ENCODE measurements at regions not wholly inside any gene's neighbourhood (a gene's known extent, or its start where the extent isn't known, plus 50 kb on each side); places are given as distances from the start of the nearest gene placed in this dataset.

GRCh38 chr13:107738004-107738403 lies 477.3 kb downstream of the LIG4 start:
- no peaks in the 10 kb centered on the region for H3K27me3 ChIP-seq (ENCODE audit: low read depth, low read length)
- H3K27ac ChIP-seq (ENCODE audit: low read length): no peak overlapping the region
- no peak overlapping the region for H3K4me3 ChIP-seq (ENCODE audit: low read depth in 1 of 2, low read length in 2 of 2)
- no peaks in the 10 kb centered on the region for H3K4me1 ChIP-seq (ENCODE audit: control insufficient read depth in 1 of 2, insufficient read depth in 2 of 2, low read length in 2 of 2)
- H3K9me3 ChIP-seq (ENCODE audit: control insufficient read depth in 1 of 2, low read length in 2 of 2): no peaks in the 10 kb centered on the region
- no peaks in the 10 kb centered on the region for H3K36me3 ChIP-seq (ENCODE audit: control insufficient read depth in 1 of 2, insufficient read depth in 2 of 2, low read length in 2 of 2)

DNA sequence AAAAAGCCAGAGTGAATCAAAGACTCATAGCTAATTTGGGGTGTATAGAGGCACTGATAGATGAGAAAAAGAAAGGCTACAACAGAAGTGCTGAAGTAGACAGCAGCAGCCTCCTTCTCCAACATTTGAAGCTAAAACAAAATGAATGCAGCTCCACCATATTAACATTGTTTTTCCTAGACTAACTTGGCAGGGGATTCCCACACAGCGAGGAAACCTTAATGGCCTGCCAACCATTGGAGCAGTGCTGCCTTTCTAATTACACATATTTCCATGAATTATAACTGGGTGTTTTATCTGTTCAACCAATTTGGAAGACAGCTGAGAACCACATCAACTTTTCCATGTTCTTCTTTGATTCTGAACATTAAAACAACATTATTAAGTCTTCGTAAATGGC lies 478.6 kb downstream of the LIG4 start:
- Histone ChIP-seq H3K4me1 (ENCODE audit: control insufficient read depth in 1 of 2, insufficient read depth in 2 of 2, low read length in 2 of 2) (no peaks in the 10 kb centered on the region), H3K27me3 (ENCODE audit: low read depth, low read length) (no peaks in the 10 kb centered on the region), H3K4me3 (ENCODE audit: low read depth in 1 of 2, low read length in 2 of 2) (no peak overlapping the region), H3K9me3 (ENCODE audit: control insufficient read depth in 1 of 2, low read length in 2 of 2) (no peaks in the 10 kb centered on the region), H3K27ac (ENCODE audit: low read length) (no peak overlapping the region), H3K36me3 (ENCODE audit: control insufficient read depth in 1 of 2, insufficient read depth in 2 of 2, low read length in 2 of 2) (no peaks in the 10 kb centered on the region)

DNA sequence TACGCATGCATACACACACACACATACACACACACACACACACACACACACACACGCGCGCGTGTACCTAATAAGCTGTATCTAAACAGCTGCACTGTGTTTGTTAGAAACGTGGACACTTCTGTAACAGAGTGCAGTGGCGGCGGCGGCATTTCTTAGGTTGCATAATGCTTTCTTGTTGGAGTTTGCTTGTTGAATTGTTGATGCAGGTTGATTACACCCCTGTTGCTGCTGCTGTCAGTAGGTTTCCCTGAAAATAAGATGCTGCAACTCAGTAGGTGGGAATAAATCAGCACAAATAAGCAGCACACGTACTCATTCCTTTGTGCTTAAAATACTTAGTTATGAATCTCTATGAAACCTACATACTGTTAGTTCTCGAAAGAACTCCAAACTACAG lies 479.2 kb downstream of the LIG4 start:
- no peaks in the 10 kb centered on the region for H3K36me3 ChIP-seq (ENCODE audit: control insufficient read depth in 1 of 2, insufficient read depth in 2 of 2, low read length in 2 of 2)
- no peaks in the 10 kb centered on the region for H3K9me3 ChIP-seq (ENCODE audit: control insufficient read depth in 1 of 2, low read length in 2 of 2)
- no peak overlapping the region for H3K27ac ChIP-seq (ENCODE audit: low read length)
- H3K27me3 ChIP-seq (ENCODE audit: low read depth, low read length): no peaks in the 10 kb centered on the region
- H3K4me1 ChIP-seq (ENCODE audit: control insufficient read depth in 1 of 2, insufficient read depth in 2 of 2, low read length in 2 of 2): no peaks in the 10 kb centered on the region
- H3K4me3 ChIP-seq (ENCODE audit: low read depth in 1 of 2, low read length in 2 of 2): no peak overlapping the region

DNA sequence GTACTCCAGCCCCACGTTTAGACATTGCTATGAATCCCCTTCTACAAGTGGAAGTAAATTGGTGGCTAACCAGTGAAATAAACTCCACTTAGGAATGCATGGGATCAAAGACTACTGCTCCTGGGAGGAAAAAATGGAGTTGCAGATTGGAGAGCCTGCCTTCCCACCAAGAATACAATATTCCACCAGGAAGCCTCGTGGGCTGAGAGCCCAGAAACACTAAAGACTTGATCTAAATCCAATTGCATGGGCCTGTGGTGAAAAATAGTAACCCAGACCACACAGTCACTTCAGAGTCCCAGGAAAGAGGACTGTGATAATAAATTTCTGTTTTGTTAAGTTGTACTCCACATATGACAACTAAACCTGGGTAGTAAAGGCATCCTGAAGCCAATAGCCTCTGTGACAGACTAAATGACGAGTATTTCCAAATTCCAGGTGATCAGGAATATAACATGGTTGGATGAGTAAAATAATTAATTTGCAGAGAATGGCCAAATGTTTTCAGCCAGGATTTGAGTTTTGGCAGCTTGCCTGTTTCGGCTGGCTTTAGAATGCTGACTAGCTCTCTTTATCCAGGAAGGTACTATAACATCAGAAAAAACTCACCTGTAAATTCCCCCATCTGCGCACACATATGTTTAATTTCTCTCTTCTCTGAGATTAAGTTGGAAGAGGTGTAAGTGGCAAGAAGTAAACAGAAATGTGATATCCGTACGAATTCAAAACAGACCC lies 480.3 kb downstream of the LIG4 start:
- Histone ChIP-seq H3K4me3 (ENCODE audit: low read depth in 1 of 2, low read length in 2 of 2) (no peak overlapping the region), H3K27me3 (ENCODE audit: low read depth, low read length) (no peaks in the 10 kb centered on the region), H3K27ac (ENCODE audit: low read length) (no peak overlapping the region), H3K4me1 (ENCODE audit: control insufficient read depth in 1 of 2, insufficient read depth in 2 of 2, low read length in 2 of 2) (no peaks in the 10 kb centered on the region), H3K9me3 (ENCODE audit: control insufficient read depth in 1 of 2, low read length in 2 of 2) (no peaks in the 10 kb centered on the region), H3K36me3 (ENCODE audit: control insufficient read depth in 1 of 2, insufficient read depth in 2 of 2, low read length in 2 of 2) (no peaks in the 10 kb centered on the region)

GRCh38 chr13:107733276-107733675 lies 482.1 kb downstream of the LIG4 start:
- Histone ChIP-seq H3K4me3 (ENCODE audit: low read depth in 1 of 2, low read length in 2 of 2) (no peak overlapping the region), H3K9me3 (ENCODE audit: control insufficient read depth in 1 of 2, low read length in 2 of 2) (peaks cover 0 to 2% of the 10 kb centered on the region in 2 donors), H3K27me3 (ENCODE audit: low read depth, low read length) (no peaks in the 10 kb centered on the region), H3K36me3 (ENCODE audit: control insufficient read depth in 1 of 2, insufficient read depth in 2 of 2, low read length in 2 of 2) (no peaks in the 10 kb centered on the region), H3K27ac (ENCODE audit: low read length) (no peak overlapping the region), H3K4me1 (ENCODE audit: control insufficient read depth in 1 of 2, insufficient read depth in 2 of 2, low read length in 2 of 2) (no peaks in the 10 kb centered on the region)

DNA sequence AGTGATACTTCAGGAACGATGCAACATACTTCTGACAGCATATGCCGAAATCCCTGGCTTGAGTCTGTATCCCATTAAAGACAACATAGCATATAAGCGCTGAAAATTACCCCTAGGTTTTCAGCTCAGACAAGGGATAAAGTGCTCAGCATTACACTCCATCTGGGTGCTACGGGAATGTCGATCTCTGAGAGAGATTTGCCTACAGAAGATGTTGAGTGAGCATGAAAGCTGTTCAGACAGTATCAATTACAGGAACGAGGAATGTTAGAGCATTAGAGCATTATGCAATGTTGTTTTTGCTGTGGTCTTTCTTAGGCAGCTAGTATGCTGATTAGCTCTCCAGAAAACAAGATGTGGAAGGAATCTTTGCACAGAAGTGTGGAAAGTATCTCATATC lies 484.5 kb downstream of the LIG4 start:
- Histone ChIP-seq H3K36me3 (ENCODE audit: control insufficient read depth in 1 of 2, insufficient read depth in 2 of 2, low read length in 2 of 2) (no peaks in the 10 kb centered on the region), H3K4me3 (ENCODE audit: low read depth in 1 of 2, low read length in 2 of 2) (no peak overlapping the region), H3K4me1 (ENCODE audit: control insufficient read depth in 1 of 2, insufficient read depth in 2 of 2, low read length in 2 of 2) (no peaks in the 10 kb centered on the region)

DNA sequence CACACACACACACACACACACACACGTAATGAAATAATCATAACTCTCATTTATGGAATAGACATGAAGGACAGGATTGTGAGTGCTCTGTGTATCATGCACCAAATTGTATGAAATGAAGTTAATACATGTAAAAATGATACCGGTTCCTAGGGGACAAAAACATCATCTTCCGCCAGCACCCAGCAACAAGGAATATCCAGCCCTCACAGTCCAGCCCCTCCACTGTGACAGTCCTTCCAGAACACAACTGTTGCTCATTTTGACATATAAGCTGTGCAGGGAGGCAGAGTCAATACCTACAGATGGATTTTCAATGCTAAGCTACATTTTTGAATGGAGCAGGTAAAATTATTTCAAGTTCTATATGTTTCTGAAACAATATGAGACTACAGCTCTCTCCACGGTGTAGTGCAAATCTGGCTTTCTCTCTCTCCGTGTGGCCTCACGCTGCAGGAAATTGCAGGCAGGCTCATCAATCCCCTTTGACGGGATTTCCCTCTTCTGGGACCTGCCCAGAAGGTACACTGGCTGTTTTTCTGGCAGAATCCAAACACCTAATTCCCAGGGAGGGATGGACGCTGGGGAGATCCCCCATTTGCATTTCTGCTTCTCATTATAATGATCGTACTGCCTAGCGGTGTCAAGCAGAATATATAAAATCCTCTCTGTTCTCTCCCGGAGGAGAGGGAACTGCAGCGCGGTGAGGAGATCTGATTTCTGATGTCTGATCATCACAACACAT lies 494.0 kb downstream of the LIG4 start:
- H3K36me3 ChIP-seq (ENCODE audit: control insufficient read depth in 1 of 2, insufficient read depth in 2 of 2, low read length in 2 of 2): no peaks in the 10 kb centered on the region
- H3K27me3 ChIP-seq (ENCODE audit: low read depth, low read length): no peaks in the 10 kb centered on the region
- H3K4me1 ChIP-seq (ENCODE audit: control insufficient read depth in 1 of 2, insufficient read depth in 2 of 2, low read length in 2 of 2): no peaks in the 10 kb centered on the region
- H3K9me3 ChIP-seq (ENCODE audit: control insufficient read depth in 1 of 2, low read length in 2 of 2): no peaks in the 10 kb centered on the region
- H3K4me3 ChIP-seq (ENCODE audit: low read depth in 1 of 2, low read length in 2 of 2): no peak overlapping the region
- H3K27ac ChIP-seq (ENCODE audit: low read length): no peak overlapping the region

More for the DNA sequence above, 484.5 kb downstream of the LIG4 start:
- no peak overlapping the region for H3K27ac ChIP-seq (ENCODE audit: low read length)
- no peaks in the 10 kb centered on the region for H3K27me3 ChIP-seq (ENCODE audit: low read depth, low read length)
- peaks cover 0 to 2% of the 10 kb centered on the region in 2 donors for H3K9me3 ChIP-seq (ENCODE audit: control insufficient read depth in 1 of 2, low read length in 2 of 2)

- no peaks in the 10 kb centered on the region for H3K4me1 ChIP-seq (ENCODE audit: control insufficient read depth in 1 of 2, insufficient read depth in 2 of 2, low read length in 2 of 2)
- no peak overlapping the region for H3K27ac ChIP-seq (ENCODE audit: low read length)
- H3K36me3 ChIP-seq (ENCODE audit: control insufficient read depth in 1 of 2, insufficient read depth in 2 of 2, low read length in 2 of 2): no peaks in the 10 kb centered on the region
- no peaks in the 10 kb centered on the region for H3K27me3 ChIP-seq (ENCODE audit: low read depth, low read length)
- no peak overlapping the region for H3K4me3 ChIP-seq (ENCODE audit: low read depth in 1 of 2, low read length in 2 of 2)
- H3K9me3 ChIP-seq (ENCODE audit: control insufficient read depth in 1 of 2, low read length in 2 of 2): no peaks in the 10 kb centered on the region
These were observed 498.6 kb downstream of the LIG4 start for GRCh38 chr13:107716741-107717140.

DNA sequence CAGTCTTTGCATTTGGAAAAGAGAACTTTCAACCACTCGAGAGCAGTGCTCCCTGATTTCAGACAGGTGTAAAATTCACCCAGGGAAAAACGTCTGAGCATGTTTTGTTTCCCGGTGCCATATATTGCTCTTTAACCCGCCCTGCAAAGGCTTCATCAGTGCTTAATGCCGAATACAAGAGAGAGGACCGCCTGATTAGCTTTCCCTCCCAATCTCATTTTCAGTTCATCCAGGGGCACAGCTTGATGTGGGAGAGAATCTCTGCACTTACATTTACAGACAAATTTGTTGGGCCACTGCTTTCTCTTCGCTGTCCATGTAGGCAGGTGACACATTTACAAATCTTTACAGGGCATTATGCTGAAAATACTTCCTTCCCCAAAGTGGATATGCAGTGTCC lies 499.1 kb downstream of the LIG4 start:
- H3K27ac ChIP-seq (ENCODE audit: low read length): no peak overlapping the region
- no peaks in the 10 kb centered on the region for H3K9me3 ChIP-seq (ENCODE audit: control insufficient read depth in 1 of 2, low read length in 2 of 2)
- H3K36me3 ChIP-seq (ENCODE audit: control insufficient read depth in 1 of 2, insufficient read depth in 2 of 2, low read length in 2 of 2): no peaks in the 10 kb centered on the region
- no peak overlapping the region for H3K4me3 ChIP-seq (ENCODE audit: low read depth in 1 of 2, low read length in 2 of 2)
- no peaks in the 10 kb centered on the region for H3K4me1 ChIP-seq (ENCODE audit: control insufficient read depth in 1 of 2, insufficient read depth in 2 of 2, low read length in 2 of 2)
- H3K27me3 ChIP-seq (ENCODE audit: low read depth, low read length): no peaks in the 10 kb centered on the region

DNA sequence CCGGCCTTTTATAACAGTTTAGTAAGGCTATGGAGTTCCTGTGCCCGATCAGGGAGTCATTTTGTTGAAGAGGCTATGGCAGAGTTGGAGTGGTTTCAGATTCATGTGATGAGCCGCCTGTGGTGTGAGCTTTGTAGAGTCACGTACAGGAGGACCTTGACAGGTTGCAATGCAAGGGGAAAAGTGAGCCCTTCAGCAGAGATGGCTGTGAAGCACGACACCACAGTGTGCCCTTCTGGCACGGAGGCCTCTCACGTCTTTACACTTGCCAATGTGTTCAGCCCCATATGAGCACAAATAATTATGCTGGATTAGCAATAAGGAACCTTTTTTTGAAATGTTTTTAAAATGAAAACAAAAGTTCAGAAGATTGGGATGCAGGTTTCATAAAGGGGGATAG lies 499.8 kb downstream of the LIG4 start:
- Histone ChIP-seq H3K27me3 (ENCODE audit: low read depth, low read length) (no peaks in the 10 kb centered on the region), H3K9me3 (ENCODE audit: control insufficient read depth in 1 of 2, low read length in 2 of 2) (no peaks in the 10 kb centered on the region), H3K27ac (ENCODE audit: low read length) (no peak overlapping the region)

DNA sequence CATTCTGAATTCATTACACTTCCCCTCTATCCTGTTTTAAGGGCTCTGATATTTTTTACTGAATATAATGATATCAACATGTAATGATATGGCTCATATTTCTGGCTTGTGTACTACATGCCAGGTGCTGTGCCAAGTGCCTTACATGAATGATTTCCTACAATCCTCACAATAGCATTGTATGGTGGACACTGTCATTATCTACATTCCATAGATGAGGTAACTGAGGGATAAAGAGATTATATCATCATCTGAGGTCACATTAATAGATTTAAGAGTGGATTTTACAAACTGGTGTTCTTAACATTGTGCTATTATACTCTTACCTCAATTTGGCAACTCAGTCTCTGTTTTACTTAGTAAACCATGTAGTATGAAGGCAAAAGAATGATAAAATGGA lies 502.0 kb downstream of the LIG4 start:
- Histone ChIP-seq H3K27ac (ENCODE audit: low read length) (no peak overlapping the region), H3K4me3 (ENCODE audit: low read depth in 1 of 2, low read length in 2 of 2) (no peak overlapping the region), H3K36me3 (ENCODE audit: control insufficient read depth in 1 of 2, insufficient read depth in 2 of 2, low read length in 2 of 2) (no peaks in the 10 kb centered on the region), H3K27me3 (ENCODE audit: low read depth, low read length) (no peaks in the 10 kb centered on the region), H3K9me3 (ENCODE audit: control insufficient read depth in 1 of 2, low read length in 2 of 2) (no peaks in the 10 kb centered on the region), H3K4me1 (ENCODE audit: control insufficient read depth in 1 of 2, insufficient read depth in 2 of 2, low read length in 2 of 2) (no peaks in the 10 kb centered on the region)

More for the DNA sequence above, 499.8 kb downstream of the LIG4 start:
- Histone ChIP-seq H3K36me3 (ENCODE audit: control insufficient read depth in 1 of 2, insufficient read depth in 2 of 2, low read length in 2 of 2) (no peaks in the 10 kb centered on the region), H3K4me3 (ENCODE audit: low read depth in 1 of 2, low read length in 2 of 2) (no peak overlapping the region), H3K4me1 (ENCODE audit: control insufficient read depth in 1 of 2, insufficient read depth in 2 of 2, low read length in 2 of 2) (no peaks in the 10 kb centered on the region)
